Activated T-cell treated with anti-CD3 and anti-CD28 coated beads, Interleukin-2, amount 50 U/mL, for 4 hours (primary cell): ENCODE measurements at regions not wholly inside any gene's neighbourhood (a gene's known extent, or its start where the extent isn't known, plus 50 kb on each side); places are given as distances from the start of the nearest gene placed in this dataset.

Source experiments
- ATAC-seq, 2 donors: fragments of 200-7000 bp; cut with Tn5 transposase; one replicate each; pipeline ENCODE4 v1.10.0; 2021
- DNase-seq: peaks from one replicate; pipeline ENCODE4 v3.0.0-alpha.2; 2020
- H3K27me3 Mint-ChIP-seq: one replicate; pipeline ENCODE4 v1.8.0; 2021; ENCODE audit warnings: low read depth, mixed read lengths
- H3K36me3 Mint-ChIP-seq: one replicate; pipeline ENCODE4 v1.8.0; 2022; ENCODE audit warnings: mixed read lengths; ENCODE audit not compliant: insufficient read depth
- H3K4me1 Mint-ChIP-seq: one replicate; pipeline ENCODE4 v1.8.0; 2021; ENCODE audit warnings: low read depth, mixed read lengths
- H3K4me3 Mint-ChIP-seq: one replicate; pipeline ENCODE4 v1.8.0; 2021; ENCODE audit warnings: mild to moderate bottlenecking, moderate library complexity, mixed read lengths
- H3K9me3 Mint-ChIP-seq: one replicate; pipeline ENCODE4 v1.8.0; 2021; ENCODE audit warnings: mixed read lengths

- no peak for ATAC-seq
- peaks cover 7% of the 10 kb centered on the region for H3K4me1 Mint-ChIP-seq
- no peak for DNase-seq
- H3K27me3 Mint-ChIP-seq: no peaks in the 10 kb centered on the region
- peaks cover 3% of the 10 kb centered on the region for H3K9me3 Mint-ChIP-seq
- H3K4me3 Mint-ChIP-seq: no peak overlapping the region
- H3K36me3 Mint-ChIP-seq: no peaks in the 10 kb centered on the region
Observed at GRCh38 chr10:83605783-83606630, 533.3 kb upstream of the GHITM start.

- H3K4me1 Mint-ChIP-seq: peaks cover 7% of the 10 kb centered on the region
- ATAC-seq: no peak
- no peaks in the 10 kb centered on the region for H3K27me3 Mint-ChIP-seq
- no peak for DNase-seq
- H3K4me3 Mint-ChIP-seq: no peak overlapping the region
- H3K9me3 Mint-ChIP-seq: peaks cover 3% of the 10 kb centered on the region
- no peaks in the 10 kb centered on the region for H3K36me3 Mint-ChIP-seq
Observed at GRCh38 chr10:83607959-83608745, 531.2 kb upstream of the GHITM start.

- ATAC-seq: no peak
- H3K4me1 Mint-ChIP-seq: no peaks in the 10 kb centered on the region
Observed at GRCh38 chr10:83612050-83612449, 527.3 kb upstream of the GHITM start.

GRCh38 chr10:83612746-83613145 lies 526.6 kb upstream of the GHITM start:
- no peaks in the 10 kb centered on the region for H3K27me3 Mint-ChIP-seq
- no peak overlapping the region for H3K4me3 Mint-ChIP-seq
- H3K36me3 Mint-ChIP-seq: no peaks in the 10 kb centered on the region

More at GRCh38 chr10:83612050-83612449, 527.3 kb upstream of the GHITM start:
- Mint-ChIP-seq H3K27me3 (no peaks in the 10 kb centered on the region), H3K4me3 (no peak overlapping the region), H3K36me3 (no peaks in the 10 kb centered on the region), H3K9me3 (no peaks in the 10 kb centered on the region)
- DNase-seq: no peak

GRCh38 chr10:83617172-83617571 lies 522.1 kb upstream of the GHITM start:
- Mint-ChIP-seq H3K4me3 (no peak overlapping the region), H3K9me3 (peaks cover 3% of the 10 kb centered on the region), H3K27me3 (no peaks in the 10 kb centered on the region), H3K4me1 (no peaks in the 10 kb centered on the region), H3K36me3 (no peaks in the 10 kb centered on the region)
- DNase-seq (no peak), ATAC-seq (no peak)

More at GRCh38 chr10:83612746-83613145, 526.6 kb upstream of the GHITM start:
- ATAC-seq (no peak), DNase-seq (no peak)
- no peaks in the 10 kb centered on the region for H3K4me1 Mint-ChIP-seq
- no peaks in the 10 kb centered on the region for H3K9me3 Mint-ChIP-seq

- H3K4me1 Mint-ChIP-seq: no peaks in the 10 kb centered on the region
Observed at GRCh38 chr10:83617692-83618545, 521.4 kb upstream of the GHITM start.

GRCh38 chr10:83625831-83626360 lies 513.4 kb upstream of the GHITM start:
- no peaks in the 10 kb centered on the region for H3K9me3 Mint-ChIP-seq
- H3K27me3 Mint-ChIP-seq: no peaks in the 10 kb centered on the region
- no peak overlapping the region for H3K4me3 Mint-ChIP-seq
- ATAC-seq (no peak), DNase-seq (no peak)
- no peaks in the 10 kb centered on the region for H3K36me3 Mint-ChIP-seq
- H3K4me1 Mint-ChIP-seq: no peaks in the 10 kb centered on the region

More at GRCh38 chr10:83617692-83618545, 521.4 kb upstream of the GHITM start:
- Mint-ChIP-seq H3K27me3 (no peaks in the 10 kb centered on the region), H3K4me3 (no peak overlapping the region), H3K36me3 (no peaks in the 10 kb centered on the region), H3K9me3 (peaks cover 3% of the 10 kb centered on the region)
- no peak for DNase-seq
- ATAC-seq: no peak

GRCh38 chr10:83632701-83633100 lies 506.6 kb upstream of the GHITM start:
- ATAC-seq (no peak), DNase-seq (no peak)
- H3K27me3 Mint-ChIP-seq: no peaks in the 10 kb centered on the region
- no peak overlapping the region for H3K4me3 Mint-ChIP-seq
- no peaks in the 10 kb centered on the region for H3K36me3 Mint-ChIP-seq
- H3K4me1 Mint-ChIP-seq: no peaks in the 10 kb centered on the region
- peaks cover 4% of the 10 kb centered on the region for H3K9me3 Mint-ChIP-seq

- ATAC-seq (no peak), DNase-seq (no peak)
- Mint-ChIP-seq H3K36me3 (no peaks in the 10 kb centered on the region), H3K4me1 (no peaks in the 10 kb centered on the region), H3K27me3 (no peaks in the 10 kb centered on the region), H3K4me3 (no peak overlapping the region), H3K9me3 (peaks cover 4% of the 10 kb centered on the region)
Observed at GRCh38 chr10:83633547-83633946, 505.8 kb upstream of the GHITM start.

- Mint-ChIP-seq H3K4me3 (no peak overlapping the region), H3K4me1 (no peaks in the 10 kb centered on the region), H3K9me3 (peaks cover 8% of the 10 kb centered on the region), H3K36me3 (no peaks in the 10 kb centered on the region), H3K27me3 (no peaks in the 10 kb centered on the region)
- ATAC-seq: no peak
- no peak for DNase-seq
Observed at GRCh38 chr10:83636826-83637225, 502.5 kb upstream of the GHITM start.

- ATAC-seq: no peak
- no peaks in the 10 kb centered on the region for H3K36me3 Mint-ChIP-seq
Observed at GRCh38 chr10:83647526-83647925, 491.8 kb upstream of the GHITM start.

GRCh38 chr10:83648201-83648600 lies 491.1 kb upstream of the GHITM start:
- no peaks in the 10 kb centered on the region for H3K36me3 Mint-ChIP-seq
- H3K9me3 Mint-ChIP-seq: no peaks in the 10 kb centered on the region
- ATAC-seq: no peak
- no peaks in the 10 kb centered on the region for H3K4me1 Mint-ChIP-seq
- H3K27me3 Mint-ChIP-seq: no peaks in the 10 kb centered on the region
- no peak overlapping the region for H3K4me3 Mint-ChIP-seq
- no peak for DNase-seq

More at GRCh38 chr10:83647526-83647925, 491.8 kb upstream of the GHITM start:
- DNase-seq: no peak
- no peaks in the 10 kb centered on the region for H3K27me3 Mint-ChIP-seq
- H3K9me3 Mint-ChIP-seq: no peaks in the 10 kb centered on the region
- no peak overlapping the region for H3K4me3 Mint-ChIP-seq
- no peaks in the 10 kb centered on the region for H3K4me1 Mint-ChIP-seq

- ATAC-seq (no peak), DNase-seq (no peak)
- no peak overlapping the region for H3K4me3 Mint-ChIP-seq
- H3K36me3 Mint-ChIP-seq: no peaks in the 10 kb centered on the region
- no peaks in the 10 kb centered on the region for H3K4me1 Mint-ChIP-seq
- no peaks in the 10 kb centered on the region for H3K9me3 Mint-ChIP-seq
- H3K27me3 Mint-ChIP-seq: no peaks in the 10 kb centered on the region
Observed at GRCh38 chr10:83649471-83649870, 489.8 kb upstream of the GHITM start.

- ATAC-seq (no peak), DNase-seq (no peak)
- Mint-ChIP-seq H3K9me3 (no peaks in the 10 kb centered on the region), H3K27me3 (no peaks in the 10 kb centered on the region), H3K4me3 (no peak overlapping the region), H3K4me1 (no peaks in the 10 kb centered on the region), H3K36me3 (no peaks in the 10 kb centered on the region)
Observed at GRCh38 chr10:83654689-83655088, 484.6 kb upstream of the GHITM start.
